ENCODE measurements at regions not wholly inside any gene's neighbourhood (a gene's known extent, or its start where the extent isn't known, plus 50 kb on each side); places are given as distances from the start of the nearest gene placed in this dataset.
"Not testable (repeated sequence)": the region's sequence is repeated elsewhere in the genome, so short reads cannot be mapped to it uniquely, and the experiment has no call there.

DNA sequence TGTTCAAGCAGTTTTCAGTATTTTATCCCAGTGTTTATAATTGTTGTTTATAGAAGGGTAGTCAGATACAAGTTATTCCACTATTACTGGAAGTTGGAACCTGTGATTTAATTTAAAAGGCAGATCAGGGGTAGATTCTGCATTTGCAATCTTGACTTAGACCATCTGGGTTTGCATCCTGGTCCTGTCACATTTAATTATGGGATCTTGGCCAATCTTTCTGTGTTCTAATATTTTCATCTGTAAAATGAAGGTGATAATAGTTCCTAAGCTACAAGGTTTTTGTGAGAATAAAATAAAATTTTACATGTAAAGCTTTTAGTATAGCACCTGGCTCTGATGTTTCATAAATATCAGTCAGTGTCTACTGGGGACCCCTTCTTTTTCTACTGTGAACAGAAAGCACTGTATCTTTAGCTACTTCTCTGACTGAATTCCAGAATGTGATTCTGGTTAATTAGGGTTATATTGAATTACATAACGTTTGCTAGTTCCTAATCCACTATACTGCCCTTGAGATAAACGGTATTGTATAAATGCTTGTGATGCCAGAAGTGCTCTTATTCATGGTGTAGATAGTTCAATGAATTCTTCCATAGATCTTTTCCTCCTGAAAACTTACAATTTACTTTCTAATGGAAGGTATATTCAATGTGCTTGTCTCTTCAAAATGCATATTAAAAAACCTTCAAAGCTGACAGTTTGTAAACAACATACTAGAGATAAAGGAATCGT, 131.0 kb downstream of the KCNK1 start:
- H3K27ac Mint-ChIP-seq: no peak overlapping the region
- peaks cover 2% of the 10 kb centered on the region for H3K4me1 Mint-ChIP-seq
- DNase-seq: no peak
- H3K4me3 Mint-ChIP-seq: no peak overlapping the region
- ATAC-seq: no peak
- H3K36me3 Mint-ChIP-seq (ENCODE audit: low read depth): no peaks in the 10 kb centered on the region
- H3K27me3 Mint-ChIP-seq: peaks cover 28% of the 10 kb centered on the region
- H3K9me3 ChIP-seq (ENCODE audit: control insufficient read depth, low read length, poor library complexity, severe bottlenecking): no peaks in the 10 kb centered on the region

DNA sequence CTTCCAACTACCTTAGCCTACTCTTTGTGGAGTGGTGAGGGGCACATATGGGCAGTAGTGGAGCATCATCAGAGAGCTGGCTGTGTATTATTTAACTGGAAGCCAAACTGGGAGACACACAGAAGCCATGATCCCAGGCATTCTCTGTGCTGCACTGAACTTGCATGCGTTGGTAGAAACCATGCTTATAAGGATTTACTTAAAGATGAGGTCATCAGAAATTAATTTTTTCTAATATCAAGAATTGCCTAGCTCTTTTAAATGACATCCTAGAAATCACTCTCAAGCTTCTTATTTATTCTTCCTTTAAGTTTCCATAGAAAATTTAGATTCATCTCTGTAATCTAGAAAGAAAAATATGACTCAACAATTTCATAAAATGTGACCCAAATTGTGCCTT, 136.2 kb downstream of the KCNK1 start:
- no peaks in the 10 kb centered on the region for H3K36me3 Mint-ChIP-seq (ENCODE audit: low read depth)

DNA sequence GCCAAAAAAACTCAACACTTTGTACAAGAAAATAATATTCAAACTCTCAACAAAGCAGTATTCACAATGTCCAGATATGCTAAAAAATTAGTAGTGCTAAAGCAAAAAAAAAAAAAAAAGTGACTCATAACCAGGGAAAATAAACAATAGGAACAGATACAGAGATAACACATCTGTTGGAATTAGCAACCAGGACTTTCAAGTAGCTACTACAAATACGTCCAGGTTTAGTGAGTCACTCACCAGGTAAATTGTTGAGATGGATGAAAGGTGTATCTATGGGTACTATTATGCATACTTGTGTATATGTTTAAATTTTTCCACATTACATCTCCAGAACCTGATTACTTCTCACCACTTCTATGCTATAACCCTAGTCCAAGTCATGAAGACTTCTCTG, 144.8 kb upstream of the SLC35F3 start:
- Mint-ChIP-seq H3K4me3 (no peak overlapping the region), H3K4me1 (no peaks in the 10 kb centered on the region), H3K36me3 (ENCODE audit: low read depth) (no peaks in the 10 kb centered on the region), H3K27ac (no peak overlapping the region), H3K27me3 (peaks cover 38% of the 10 kb centered on the region)
- DNase-seq (no peak), ATAC-seq (no peak)
- H3K9me3 ChIP-seq (ENCODE audit: control insufficient read depth, low read length, poor library complexity, severe bottlenecking): no peaks in the 10 kb centered on the region

More for the DNA sequence above, 136.2 kb downstream of the KCNK1 start:
- H3K27me3 Mint-ChIP-seq: peaks cover 17% of the 10 kb centered on the region
- H3K27ac Mint-ChIP-seq: no peak overlapping the region
- H3K9me3 ChIP-seq (ENCODE audit: control insufficient read depth, low read length, poor library complexity, severe bottlenecking): no peaks in the 10 kb centered on the region
- H3K4me1 Mint-ChIP-seq: peaks cover 2% of the 10 kb centered on the region
- ATAC-seq: no peak
- no peak overlapping the region for H3K4me3 Mint-ChIP-seq
- DNase-seq: no peak

DNA sequence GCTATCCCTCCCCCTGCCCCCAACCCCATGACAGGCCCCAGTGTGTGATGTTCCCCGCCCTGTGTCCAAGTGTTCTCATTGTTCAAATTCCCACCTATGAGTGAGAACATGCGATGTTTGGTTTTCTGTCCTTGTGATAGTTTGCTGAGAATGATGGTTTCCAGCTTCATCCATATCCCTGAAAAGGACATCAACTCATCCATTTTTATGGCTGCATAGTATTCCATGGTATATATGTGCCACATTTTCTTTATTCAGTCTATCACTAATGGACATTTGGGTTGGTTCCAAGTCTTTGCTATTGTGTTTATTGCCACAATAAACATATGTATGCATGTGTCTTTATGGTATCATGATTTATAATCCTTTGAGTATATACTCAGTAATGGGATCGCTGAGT, 140.2 kb upstream of the SLC35F3 start:
- ATAC-seq; H3K27ac Mint-ChIP-seq; H3K36me3 Mint-ChIP-seq (ENCODE audit: low read depth); H3K9me3 ChIP-seq (ENCODE audit: control insufficient read depth, low read length, poor library complexity, severe bottlenecking); H3K4me3 Mint-ChIP-seq; DNase-seq; H3K4me1 Mint-ChIP-seq: not testable (repeated sequence)
- H3K27me3 Mint-ChIP-seq: peaks cover 15% of the 10 kb centered on the region

DNA sequence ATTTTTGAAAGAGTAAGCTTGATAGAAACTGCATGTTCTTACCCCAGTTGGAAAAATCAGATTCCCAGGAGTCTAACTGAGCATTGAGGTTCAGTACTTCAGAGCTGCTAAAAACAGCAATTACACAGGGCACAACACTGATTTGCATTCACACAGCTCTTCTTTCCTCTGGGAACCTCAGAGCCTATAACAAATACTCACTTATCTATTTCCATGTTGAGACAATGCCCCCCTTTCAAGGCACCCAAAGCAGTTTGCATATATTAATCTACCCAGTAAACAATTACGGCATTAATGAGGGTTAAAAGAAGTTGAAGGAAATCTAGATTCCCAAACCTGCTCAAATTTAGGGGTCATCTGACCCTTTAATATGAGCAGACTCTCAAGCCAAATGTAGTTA, 126.9 kb upstream of the SLC35F3 start:
- DNase-seq (no peak), ATAC-seq (no peak)
- Mint-ChIP-seq H3K4me3 (no peak overlapping the region), H3K36me3 (ENCODE audit: low read depth) (no peaks in the 10 kb centered on the region), H3K27me3 (peaks cover 10% of the 10 kb centered on the region), H3K4me1 (no peaks in the 10 kb centered on the region), H3K27ac (no peak overlapping the region)
- H3K9me3 ChIP-seq (ENCODE audit: control insufficient read depth, low read length, poor library complexity, severe bottlenecking): no peaks in the 10 kb centered on the region

DNA sequence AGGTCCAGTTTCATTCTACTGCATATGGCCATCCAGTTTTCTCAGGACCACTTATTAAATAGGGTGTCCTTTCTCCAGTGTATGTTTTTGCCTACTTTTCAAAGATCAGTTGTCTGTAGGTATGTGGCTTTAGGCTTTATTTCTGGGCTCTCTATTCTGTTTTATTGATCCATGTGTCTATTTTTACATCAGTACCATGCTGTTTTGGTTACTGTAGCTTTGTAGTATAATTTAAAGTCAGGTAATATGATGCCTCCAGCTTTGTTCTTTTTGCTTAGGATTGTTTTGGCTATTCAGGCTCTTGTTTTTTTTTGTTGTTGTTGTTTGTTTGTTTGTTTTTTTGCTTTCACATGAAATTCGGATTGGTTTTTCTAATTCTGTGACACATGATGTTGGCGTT, 124.4 kb upstream of the SLC35F3 start:
- Mint-ChIP-seq H3K4me3 (no peak overlapping the region), H3K27me3 (peaks cover 19% of the 10 kb centered on the region), H3K4me1 (no peaks in the 10 kb centered on the region), H3K27ac (no peak overlapping the region), H3K36me3 (ENCODE audit: low read depth) (no peaks in the 10 kb centered on the region)
- ATAC-seq: no peak
- no peak for DNase-seq
- H3K9me3 ChIP-seq (ENCODE audit: control insufficient read depth, low read length, poor library complexity, severe bottlenecking): no peaks in the 10 kb centered on the region

DNA sequence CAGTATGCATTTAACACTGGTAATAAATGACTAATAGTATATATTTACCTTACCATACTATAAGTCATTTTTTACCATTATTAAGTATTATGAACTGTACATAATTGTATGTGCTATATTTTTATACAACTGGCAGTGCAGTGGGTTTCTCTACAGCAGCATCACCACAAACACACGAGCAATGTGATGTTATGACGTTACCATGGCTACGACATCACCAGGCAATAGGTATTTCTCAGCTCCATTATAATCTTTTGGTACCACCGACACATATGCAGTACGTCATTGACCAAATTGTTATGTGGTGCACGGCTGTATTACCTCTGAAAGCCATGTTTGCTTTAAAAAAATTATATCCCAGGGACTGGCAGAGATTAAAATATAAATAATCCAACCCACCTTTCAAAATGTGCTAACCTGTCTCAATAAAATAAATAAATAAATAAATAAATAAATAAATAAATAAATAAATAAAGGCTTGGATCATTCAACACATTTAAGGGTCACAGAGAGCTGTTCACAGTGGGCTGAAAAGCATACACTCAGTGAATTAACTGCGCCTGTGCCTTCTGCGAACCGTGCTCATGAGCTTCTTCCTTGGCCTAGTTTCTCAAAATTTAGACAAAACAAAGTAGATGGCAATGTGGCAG, 121.4 kb upstream of the SLC35F3 start:
- no peak overlapping the region for H3K27ac Mint-ChIP-seq
- ATAC-seq: no peak
- no peaks in the 10 kb centered on the region for H3K9me3 ChIP-seq (ENCODE audit: control insufficient read depth, low read length, poor library complexity, severe bottlenecking)
- no peak overlapping the region for H3K4me3 Mint-ChIP-seq
- H3K36me3 Mint-ChIP-seq (ENCODE audit: low read depth): no peaks in the 10 kb centered on the region
- DNase-seq: no peak
- H3K27me3 Mint-ChIP-seq: peaks cover 26% of the 10 kb centered on the region
- H3K4me1 Mint-ChIP-seq: no peaks in the 10 kb centered on the region

DNA sequence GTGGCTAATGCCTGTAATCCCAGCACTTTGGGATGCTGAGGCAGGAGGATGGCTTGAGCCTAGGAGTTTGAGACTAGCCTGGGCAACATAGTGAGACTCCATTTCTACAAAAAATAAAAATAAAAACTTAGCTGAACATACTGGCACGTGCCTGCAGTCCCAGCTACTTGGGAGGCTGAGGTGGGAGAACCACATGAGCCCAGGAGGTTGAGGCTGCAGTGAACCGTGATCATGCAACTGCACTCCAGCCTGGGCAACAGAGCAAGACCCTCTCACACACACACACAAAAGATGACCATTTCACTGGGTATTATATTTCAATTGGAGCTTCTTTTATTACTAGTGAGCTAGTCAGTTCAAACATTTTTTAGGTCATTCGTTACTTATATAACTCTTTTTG, 116.9 kb upstream of the SLC35F3 start:
- Mint-ChIP-seq H3K4me3 (no peak overlapping the region), H3K36me3 (ENCODE audit: low read depth) (peaks cover 4% of the 10 kb centered on the region), H3K27me3 (peaks cover 45% of the 10 kb centered on the region), H3K27ac (no peak overlapping the region), H3K4me1 (no peaks in the 10 kb centered on the region)
- ATAC-seq (no peak), DNase-seq (no peak)
- no peaks in the 10 kb centered on the region for H3K9me3 ChIP-seq (ENCODE audit: control insufficient read depth, low read length, poor library complexity, severe bottlenecking)

DNA sequence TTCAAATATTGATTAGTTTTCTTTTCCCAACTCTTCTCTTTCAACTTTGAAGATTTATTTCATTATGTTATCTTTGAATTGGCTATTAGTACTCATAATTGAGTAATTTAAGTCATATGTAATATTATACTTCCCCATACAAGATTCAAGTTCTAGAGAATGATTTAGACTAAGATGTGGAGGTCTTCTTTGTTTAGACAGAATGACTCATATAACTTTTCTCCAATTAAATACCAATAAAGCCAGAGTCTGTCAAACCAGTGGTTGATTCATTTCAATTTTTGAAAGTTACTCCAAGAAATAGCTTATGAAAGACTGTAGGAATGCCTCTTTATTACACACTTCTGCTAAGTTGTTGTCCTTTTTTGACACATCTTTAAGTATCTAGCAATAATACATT, 115.8 kb upstream of the SLC35F3 start:
- peaks cover 4% of the 10 kb centered on the region for H3K36me3 Mint-ChIP-seq (ENCODE audit: low read depth)
- no peak overlapping the region for H3K27ac Mint-ChIP-seq
- no peak for DNase-seq
- H3K27me3 Mint-ChIP-seq: peaks cover 41% of the 10 kb centered on the region
- no peak for ATAC-seq
- no peaks in the 10 kb centered on the region for H3K4me1 Mint-ChIP-seq
- no peaks in the 10 kb centered on the region for H3K9me3 ChIP-seq (ENCODE audit: control insufficient read depth, low read length, poor library complexity, severe bottlenecking)
- no peak overlapping the region for H3K4me3 Mint-ChIP-seq

DNA sequence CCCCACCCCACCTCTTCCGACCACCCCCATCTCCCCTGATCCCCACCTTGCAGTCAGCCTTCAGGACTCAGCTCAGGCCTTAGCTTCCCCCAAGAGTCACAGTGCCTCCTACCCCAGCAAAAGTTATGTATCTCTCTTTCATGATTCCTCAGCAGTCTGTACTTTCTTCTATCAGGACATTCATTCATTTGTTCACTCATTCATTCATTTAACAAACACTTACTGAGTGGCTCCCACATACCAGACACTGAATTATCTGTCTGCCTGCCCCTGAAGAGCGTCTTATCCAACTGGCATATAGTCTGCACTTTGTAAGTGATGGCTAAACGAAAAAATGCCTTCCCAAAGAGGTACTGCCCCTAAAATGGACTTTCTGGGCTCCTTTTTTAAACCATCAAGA, 114.4 kb upstream of the SLC35F3 start:
- H3K4me3 Mint-ChIP-seq: no peak overlapping the region

DNA sequence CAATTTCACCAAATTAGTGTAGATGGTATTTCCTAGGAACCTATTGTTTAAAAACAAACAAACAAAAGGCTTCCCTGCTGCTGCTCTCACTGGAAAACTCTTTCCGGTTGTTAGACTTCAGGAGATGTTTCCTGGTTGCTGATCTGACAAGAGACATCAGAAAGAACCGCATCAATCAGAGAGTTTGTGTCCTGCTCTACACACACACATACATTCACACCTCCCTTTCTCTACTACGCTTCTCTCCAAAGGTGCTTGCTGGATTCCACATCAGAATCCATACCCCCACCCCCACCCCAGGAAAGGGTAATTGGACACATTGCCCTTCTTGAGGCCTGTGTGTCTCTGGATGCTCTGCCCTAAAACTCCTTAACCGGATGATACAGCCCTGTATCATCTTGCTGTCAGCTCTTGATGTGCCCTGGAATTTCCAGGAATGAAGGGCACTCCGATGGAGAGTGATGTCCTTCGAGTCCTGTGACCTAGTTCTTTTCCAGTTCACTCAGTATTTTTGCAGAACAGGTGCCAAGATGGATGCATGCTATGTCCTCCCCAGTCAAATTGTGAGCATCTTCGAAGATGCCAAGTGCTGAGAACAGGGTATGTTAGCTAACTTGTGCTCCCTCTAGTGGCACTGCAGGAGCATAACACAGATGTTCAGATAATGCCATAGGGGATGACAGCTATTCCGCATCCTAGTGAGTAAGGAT, 113.7 kb upstream of the SLC35F3 start:
- H3K4me1 Mint-ChIP-seq: no peaks in the 10 kb centered on the region
- H3K36me3 Mint-ChIP-seq (ENCODE audit: low read depth): peaks cover 4% of the 10 kb centered on the region
- ATAC-seq (peak; percentile 77), DNase-seq (peak in 1 of 3 donors; percentile 6)
- no peak overlapping the region for H3K27ac Mint-ChIP-seq
- no peaks in the 10 kb centered on the region for H3K9me3 ChIP-seq (ENCODE audit: control insufficient read depth, low read length, poor library complexity, severe bottlenecking)
- H3K4me3 Mint-ChIP-seq: no peak overlapping the region
- peaks cover 36% of the 10 kb centered on the region for H3K27me3 Mint-ChIP-seq

More for the DNA sequence above, 114.4 kb upstream of the SLC35F3 start:
- Mint-ChIP-seq H3K27ac (no peak overlapping the region), H3K4me1 (no peaks in the 10 kb centered on the region), H3K36me3 (ENCODE audit: low read depth) (peaks cover 4% of the 10 kb centered on the region), H3K27me3 (peaks cover 36% of the 10 kb centered on the region)
- no peak for ATAC-seq
- no peaks in the 10 kb centered on the region for H3K9me3 ChIP-seq (ENCODE audit: control insufficient read depth, low read length, poor library complexity, severe bottlenecking)
- DNase-seq: no peak

DNA sequence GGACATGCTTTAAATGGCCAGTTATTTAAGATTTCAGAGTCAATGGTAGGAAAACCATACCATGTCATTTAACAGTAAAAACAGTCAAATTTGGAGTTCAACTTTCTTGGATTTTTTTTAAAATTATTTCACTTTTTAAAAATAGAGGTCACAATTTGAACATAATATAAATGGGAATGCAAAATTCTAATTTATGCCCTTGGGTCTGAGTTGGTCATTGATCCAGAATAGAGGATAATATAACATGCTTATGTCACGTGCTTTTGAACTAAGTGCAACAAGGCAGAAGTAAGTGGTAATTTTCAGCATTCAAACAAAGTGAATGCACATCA, 113.1 kb upstream of the SLC35F3 start:
- H3K27ac Mint-ChIP-seq: no peak overlapping the region
- peaks cover 4% of the 10 kb centered on the region for H3K36me3 Mint-ChIP-seq (ENCODE audit: low read depth)
- no peak for DNase-seq
- H3K27me3 Mint-ChIP-seq: peaks cover 36% of the 10 kb centered on the region
- no peak for ATAC-seq
- H3K4me3 Mint-ChIP-seq: no peak overlapping the region
- no peaks in the 10 kb centered on the region for H3K4me1 Mint-ChIP-seq
- H3K9me3 ChIP-seq (ENCODE audit: control insufficient read depth, low read length, poor library complexity, severe bottlenecking): no peaks in the 10 kb centered on the region

DNA sequence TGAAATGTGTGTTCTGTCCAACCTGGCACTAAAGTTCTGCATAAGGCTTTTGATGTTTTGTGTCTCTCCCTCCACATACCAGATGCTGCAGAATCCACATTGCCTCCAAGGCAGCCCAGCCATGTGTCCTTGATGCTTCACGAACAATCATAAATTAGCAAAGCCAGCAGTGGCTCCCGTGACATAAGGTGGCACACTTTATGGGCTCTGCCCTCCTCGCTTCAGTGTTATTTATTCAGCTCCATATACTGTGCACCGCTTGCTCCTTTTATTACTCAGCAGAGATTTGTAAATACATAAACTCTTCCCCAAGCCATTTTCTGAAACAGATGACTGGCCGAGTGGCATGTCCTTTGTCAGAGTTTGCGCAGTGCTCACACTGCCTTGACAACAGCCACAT, 112.8 kb upstream of the SLC35F3 start:
- H3K9me3 ChIP-seq (ENCODE audit: control insufficient read depth, low read length, poor library complexity, severe bottlenecking): no peaks in the 10 kb centered on the region
- Mint-ChIP-seq H3K4me3 (no peak overlapping the region), H3K27ac (no peak overlapping the region), H3K27me3 (peaks cover 35% of the 10 kb centered on the region), H3K4me1 (no peaks in the 10 kb centered on the region), H3K36me3 (ENCODE audit: low read depth) (peaks cover 4% of the 10 kb centered on the region)
- DNase-seq (no peak), ATAC-seq (no peak)
